ENCODE measurements at regions not wholly inside any gene's neighbourhood (a gene's known extent, or its start where the extent isn't known, plus 50 kb on each side); places are given as distances from the start of the nearest gene placed in this dataset.

DNA sequence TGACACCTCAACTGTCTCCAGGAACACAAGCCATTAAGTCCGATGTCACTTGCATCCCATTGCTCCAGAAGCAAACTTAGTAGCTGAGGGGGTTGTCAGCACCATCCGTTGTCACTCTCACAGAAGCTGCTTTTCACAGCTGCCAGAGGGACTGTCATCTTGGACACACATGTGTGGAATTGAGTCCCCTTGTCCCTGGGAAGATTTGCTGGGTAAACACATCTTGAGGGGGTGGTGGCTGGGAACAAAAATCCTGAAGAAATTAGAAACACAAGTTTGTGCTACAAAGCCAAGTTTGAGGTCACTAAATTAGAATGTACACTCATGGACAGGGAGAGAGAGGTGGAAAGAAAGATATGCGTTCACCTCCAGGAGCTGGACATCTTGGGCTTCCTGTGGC is 55.2 kb upstream of the ADRA1B start:
- CTCF ChIA-PET, result no interaction called here
- Mint-ChIP-seq H3K36me3 (ENCODE audit: low read depth) (no peaks in the 10 kb centered on the region), H3K27me3 (peaks cover 28% of the 10 kb centered on the region), H3K4me1 (peaks cover 7% of the 10 kb centered on the region), H3K9me3 (ENCODE audit: low read depth) (no peaks in the 10 kb centered on the region), H3K4me3 (no peak overlapping the region), H3K27ac (no peak overlapping the region)
- intact Hi-C loops (cut with DNase I, micrococcal nuclease), result no loop called here
- no peak for ATAC-seq
- POLR2A ChIA-PET, result no interaction called here
- DNase-seq, result no peak

DNA sequence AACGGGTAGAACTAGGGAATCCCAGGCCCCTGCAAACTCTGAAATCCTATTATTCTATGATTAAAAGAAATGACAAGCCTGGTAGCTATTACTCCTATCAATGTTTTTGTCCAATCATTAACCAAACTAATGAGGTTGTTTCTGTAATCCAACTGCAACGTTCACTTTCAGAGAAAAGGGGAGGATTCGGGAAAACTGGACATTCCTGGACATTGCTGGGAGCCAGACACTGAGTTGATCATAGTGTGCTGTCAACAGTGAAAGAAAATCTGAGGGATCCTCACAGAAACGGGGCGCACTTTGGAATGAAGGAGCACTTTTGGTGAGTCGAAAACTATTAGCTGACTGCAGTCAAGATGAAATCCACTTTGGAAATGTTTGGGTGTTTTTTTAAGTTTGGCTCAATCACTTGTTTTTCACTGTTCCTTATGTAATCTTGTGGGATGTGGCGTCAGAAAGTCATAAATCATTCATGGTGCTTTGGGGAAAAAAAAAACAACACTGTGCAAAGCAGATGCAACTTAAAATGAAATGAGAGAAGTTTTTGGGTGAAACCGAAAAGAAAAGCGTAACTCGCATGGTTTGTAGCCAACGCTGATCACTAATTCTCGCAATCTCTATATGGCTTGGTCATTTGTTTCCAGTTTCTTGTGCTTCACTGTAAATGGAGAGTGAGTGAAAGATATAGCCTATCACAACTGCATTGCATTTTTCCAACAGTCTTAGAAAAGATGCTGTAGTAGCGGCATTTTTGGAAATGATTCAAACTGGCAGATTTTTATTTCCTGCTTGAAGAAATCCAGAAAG is 51.2 kb upstream of the ADRA1B start:
- intact Hi-C loops (cut with DNase I, micrococcal nuclease), result no loop called here
- ChIA-PET POLR2A (no interaction called here), CTCF (interaction anchor here (0.6 to 1.6 kb wide), 2 partner anchors 48 to 1702 kb away, joined by 3 read pairs; no protein-coding TSS in a partner anchor)
- peaks cover 33% of the 10 kb centered on the region for H3K27me3 Mint-ChIP-seq
- ATAC-seq (peak; percentile 44), DNase-seq (no peak)
- H3K36me3 Mint-ChIP-seq (ENCODE audit: low read depth), result no peaks in the 10 kb centered on the region
- H3K9me3 Mint-ChIP-seq (ENCODE audit: low read depth), result no peaks in the 10 kb centered on the region
- no peak overlapping the region for H3K4me3 Mint-ChIP-seq
- peaks cover 7% of the 10 kb centered on the region for H3K4me1 Mint-ChIP-seq
- no peak overlapping the region for H3K27ac Mint-ChIP-seq

DNA sequence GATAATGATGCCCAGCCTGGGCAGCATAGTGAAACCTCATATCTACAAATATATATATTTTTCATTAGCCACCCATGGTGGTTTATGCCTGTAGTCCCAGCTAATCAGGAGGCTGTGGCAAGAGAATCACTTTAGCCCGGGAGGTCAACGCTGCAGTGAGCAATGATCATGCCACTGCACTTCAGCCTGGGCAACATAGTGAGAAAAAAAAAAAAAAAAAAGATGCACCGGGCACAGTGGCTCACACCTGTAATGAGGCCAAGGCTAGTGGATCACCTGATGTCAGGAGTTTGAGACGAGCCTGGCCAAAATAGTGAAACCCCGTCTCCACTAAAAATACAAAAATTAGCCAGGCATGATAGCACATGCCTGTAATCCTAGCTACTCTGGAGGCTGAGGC is 50.2 kb upstream of the ADRA1B start:
- H3K9me3 Mint-ChIP-seq (ENCODE audit: low read depth), result no peaks in the 10 kb centered on the region
- no peak for DNase-seq
- peaks cover 33% of the 10 kb centered on the region for H3K27me3 Mint-ChIP-seq
- H3K27ac Mint-ChIP-seq, result no peak overlapping the region
- CTCF ChIA-PET, result interaction anchor here (0.6 to 0.7 kb wide), 2 partner anchors 121 to 1703 kb away, joined by 3 read pairs; no protein-coding TSS in a partner anchor
- H3K4me1 Mint-ChIP-seq, result peaks cover 7% of the 10 kb centered on the region
- no peak for ATAC-seq
- no peak overlapping the region for H3K4me3 Mint-ChIP-seq
- POLR2A ChIA-PET, result interaction anchor here (0.6 kb wide), 1 partner anchor 9 kb away, joined by 5 read pairs; no protein-coding TSS in a partner anchor
- H3K36me3 Mint-ChIP-seq (ENCODE audit: low read depth), result no peaks in the 10 kb centered on the region
- intact Hi-C loops (cut with DNase I, micrococcal nuclease), result no loop called here

Measured in activated CD4-positive, alpha-beta T cell treated with anti-CD3 and anti-CD28 coated beads for 36 hours (primary cell).